ENCODE measurements at regions not wholly inside any gene's neighbourhood (a gene's known extent, or its start where the extent isn't known, plus 50 kb on each side); places are given as distances from the start of the nearest gene placed in this dataset.
"Not testable (repeated sequence)": the region's sequence is repeated elsewhere in the genome, so short reads cannot be mapped to it uniquely, and the experiment has no call there.

- no peak for TF ChIP-seq CTCF (IDR thresholded peaks at IDR 0.05; ENCODE audit: low read length, missing control alignments)
- DNase-seq (ENCODE audit: low read depth), result no peak
- no peak overlapping the region for H3K4me3 ChIP-seq (replicated peaks; ENCODE audit: low read depth, low read length)
Observed at GRCh38 chr6:155828989-155829388, 373.4 kb upstream of the NOX3 start.

- no peak overlapping the region for H3K4me3 ChIP-seq (replicated peaks; ENCODE audit: low read depth, low read length)
- TF ChIP-seq CTCF (IDR thresholded peaks at IDR 0.05; ENCODE audit: low read length, missing control alignments), result no peak
- DNase-seq (ENCODE audit: low read depth), result no peak
Observed at GRCh38 chr6:155818698-155819097, 363.1 kb upstream of the NOX3 start.

- no peak for DNase-seq (ENCODE audit: low read depth)
Observed at GRCh38 chr6:155813548-155813947, 357.9 kb upstream of the NOX3 start.

GRCh38 chr6:155807243-155807642 lies 351.6 kb upstream of the NOX3 start:
- no peak for DNase-seq (ENCODE audit: low read depth)
- H3K4me3 ChIP-seq (replicated peaks; ENCODE audit: low read depth, low read length), result no peak overlapping the region
- no peak for TF ChIP-seq CTCF (IDR thresholded peaks at IDR 0.05; ENCODE audit: low read length, missing control alignments)

More at GRCh38 chr6:155813548-155813947, 357.9 kb upstream of the NOX3 start:
- H3K4me3 ChIP-seq (replicated peaks; ENCODE audit: low read depth, low read length), result no peak overlapping the region
- no peak for TF ChIP-seq CTCF (IDR thresholded peaks at IDR 0.05; ENCODE audit: low read length, missing control alignments)

GRCh38 chr6:155801046-155801445 lies 345.4 kb upstream of the NOX3 start:
- no peak overlapping the region for H3K4me3 ChIP-seq (replicated peaks; ENCODE audit: low read depth, low read length)
- TF ChIP-seq CTCF (IDR thresholded peaks at IDR 0.05; ENCODE audit: low read length, missing control alignments), result no peak
- no peak for DNase-seq (ENCODE audit: low read depth)

GRCh38 chr6:155798876-155799275 lies 343.2 kb upstream of the NOX3 start:
- not testable (repeated sequence) for H3K4me3 ChIP-seq (replicated peaks; ENCODE audit: low read depth, low read length); DNase-seq (ENCODE audit: low read depth)

GRCh38 chr6:155795173-155795796 lies 339.6 kb upstream of the NOX3 start:
- peak; percentile 51 for DNase-seq (ENCODE audit: low read depth)
- no peak overlapping the region for H3K4me3 ChIP-seq (replicated peaks; ENCODE audit: low read depth, low read length)
- no peak for TF ChIP-seq CTCF (IDR thresholded peaks at IDR 0.05; ENCODE audit: low read length, missing control alignments)
